SK-N-SH (cell line): ENCODE measurements at regions not wholly inside any gene's neighbourhood (a gene's known extent, or its start where the extent isn't known, plus 50 kb on each side); places are given as distances from the start of the nearest gene placed in this dataset.

Source experiments
- CTCF ChIA-PET: fragments of 300-600, 350-600 bp; formaldehyde crosslinking; extraction: SDS; loops from one replicate; lab custom pipeline; 2021; lab: Yijun Ruan, JAX
- POLR2A ChIA-PET: fragments of 350-600 bp; sonication (Branson Sonifier 250); formaldehyde crosslinking; extraction: SDS; loops from one replicate; lab custom pipeline; 2020; ENCODE audit warnings: antibody characterized with exemption, inconsistent platforms; lab: Yijun Ruan, JAX
- DNase-seq: peaks from one replicate; pipeline ENCODE4 v3.0.0; 2012
- H2AFZ ChIP-seq: fragments of 200-600 bp; sonication (generic); 2 replicates; pipeline ENCODE4 v1.8.1; 2016; ENCODE audit warnings: antibody characterized with exemption, mild to moderate bottlenecking, low read depth
- H3F3A ChIP-seq: fragments of 200-600 bp; sonication (generic); replicated peaks from 2 replicates; pipeline ENCODE3; 2016; ENCODE audit warnings: antibody characterized with exemption, mild to moderate bottlenecking; ENCODE audit not compliant: insufficient read depth
- H3K27ac ChIP-seq, 2 experiments: fragments of 200-500 bp in 1 of 2; fragments of 200-600 bp in 1 of 2; sonication (Bioruptor generic) in 1 of 2; sonication (generic), shearing (Covaris generic) in 1 of 2; 2 replicates each; pipeline versions ENCODE4 v1.5.1 to v1.6.1; 2014 to 2016; ENCODE audit warnings: low read depth in 2 of 2, inconsistent platforms in 1 of 2, low read length in 1 of 2, mild to moderate bottlenecking in 1 of 2, mixed read lengths in 1 of 2
- H3K27me3 ChIP-seq: fragments of 200-600 bp; sonication (generic), shearing (Covaris generic); 2 replicates; pipeline ENCODE4 v1.6.1; 2016; ENCODE audit warnings: mixed run types; ENCODE audit not compliant: insufficient read depth
- H3K36me3 ChIP-seq, 2 experiments: fragments of 200-500 bp in 1 of 2; fragments of 200-600 bp in 1 of 2; sonication (Bioruptor generic) in 1 of 2; sonication (generic) in 1 of 2; replicated peaks in 1 of 2; 2 replicates each; pipeline versions ENCODE3 to v1.5.1; 2014 to 2016; ENCODE audit warnings: low read length in 1 of 2, mild to moderate bottlenecking in 1 of 2; ENCODE audit not compliant: insufficient read depth in 2 of 2, control insufficient read depth in 1 of 2
- H3K4me1 ChIP-seq, 2 experiments: fragments of 200-500 bp in 1 of 2; fragments of 200-600 bp in 1 of 2; sonication (Bioruptor generic) in 1 of 2; sonication (generic), shearing (Covaris generic) in 1 of 2; 2 replicates each; pipeline versions ENCODE4 v1.5.1 to v1.6.1; 2014 to 2016; ENCODE audit warnings: low read depth in 1 of 2, low read length in 1 of 2, mixed run types in 1 of 2; ENCODE audit not compliant: insufficient read depth in 2 of 2, control insufficient read depth in 1 of 2
- H3K4me2 ChIP-seq: fragments of 200-600 bp; sonication (generic), shearing (Covaris generic); 2 replicates; pipeline ENCODE4 v1.6.1; 2017; ENCODE audit warnings: mixed run types
- H3K4me3 ChIP-seq, 2 experiments: fragments of 200-500 bp in 1 of 2; fragments of 200-600 bp in 1 of 2; sonication (Bioruptor generic) in 1 of 2; sonication (generic), shearing (Covaris generic) in 1 of 2; 2 replicates each; pipeline versions ENCODE4 v1.5.1 to v1.8.1; 2014 to 2016; ENCODE audit warnings: low read depth in 2 of 2, inconsistent platforms in 1 of 2, low read length in 1 of 2, mild to moderate bottlenecking in 1 of 2, mixed read lengths in 1 of 2, moderate library complexity in 1 of 2
- H3K79me2 ChIP-seq: fragments of 200-600 bp; sonication (generic); 2 replicates; pipeline ENCODE4 v1.8.1; 2017; ENCODE audit warnings: mild to moderate bottlenecking; ENCODE audit not compliant: insufficient read depth
- H3K9ac ChIP-seq: fragments of 200-600 bp; sonication (generic); 2 replicates; pipeline ENCODE4 v1.6.1; 2017; ENCODE audit warnings: mixed run types
- H3K9me2 ChIP-seq: fragments of 200-600 bp; sonication (generic); 2 replicates; pipeline ENCODE4 v1.6.1; 2017; ENCODE audit warnings: mixed run types
- H3K9me3 ChIP-seq: fragments of 200-600 bp; sonication (generic); 2 replicates; pipeline ENCODE4 v1.6.1; 2017; ENCODE audit warnings: mixed run types, mild to moderate bottlenecking, moderate library complexity
- H4K20me1 ChIP-seq: fragments of 200-600 bp; sonication (generic); 2 replicates; pipeline ENCODE4 v1.6.1; 2017; ENCODE audit warnings: mild to moderate bottlenecking, mixed run types; ENCODE audit not compliant: insufficient read depth
- ELF1 ChIP-seq: IDR thresholded peaks from 2 replicates; pipeline ENCODE4 v1.4.0; 2012
- FOXJ3 ChIP-seq: sonication (generic); formaldehyde crosslinking; IDR thresholded peaks from 2 replicates; pipeline ENCODE4 v1.5.1; 2020; ENCODE audit warnings: mild to moderate bottlenecking, missing genetic modification reagents
- FOXM1 ChIP-seq: IDR thresholded peaks from 2 replicates; pipeline ENCODE4 v1.4.0; 2012; ENCODE audit warnings: low read depth, mild to moderate bottlenecking
- GATA2 ChIP-seq: sonication (generic); formaldehyde crosslinking; IDR thresholded peaks from 2 replicates; pipeline ENCODE4 v1.5.0; 2020; ENCODE audit warnings: mild to moderate bottlenecking, missing genetic modification reagents
- RAD21 ChIP-seq: IDR thresholded peaks from 2 replicates; pipeline ENCODE4 v1.6.1; 2012; ENCODE audit warnings: mild to moderate bottlenecking, low read length
- REST ChIP-seq: IDR thresholded peaks from 2 replicates; pipeline ENCODE4 v1.6.1; 2012; ENCODE audit warnings: mild to moderate bottlenecking, low read depth, low read length, moderate library complexity
- RXRA ChIP-seq: IDR thresholded peaks from 2 replicates; pipeline ENCODE4 v1.4.0; 2012; ENCODE audit warnings: low read depth, mild to moderate bottlenecking, borderline replicate concordance
- SMC3 ChIP-seq: IDR thresholded peaks from 2 replicates; pipeline ENCODE4 v1.6.1; 2012; ENCODE audit warnings: low read depth, low read length, improper control_type of control experiment
- TF ChIP-seq, protein P1 (sequence below): fragments of 150-350 bp; IDR thresholded peaks from 2 replicates; pipeline ENCODE4 v1.6.1; 2017; ENCODE audit warnings: antibody characterized with exemption, low read length, low read depth, borderline replicate concordance
- TF ChIP-seq, protein P2 (sequence below): fragments of 200-600 bp; sonication (generic); IDR thresholded peaks from 2 replicates; pipeline ENCODE4 v1.6.1; 2017; ENCODE audit warnings: antibody characterized with exemption, mild to moderate bottlenecking, moderate library complexity
- TF ChIP-seq, protein P3 (sequence below): fragments of 150-350 bp; IDR thresholded peaks from 2 replicates; pipeline ENCODE4 v1.6.1; 2016; ENCODE audit warnings: mild to moderate bottlenecking, low read depth, low read length

DNA sequence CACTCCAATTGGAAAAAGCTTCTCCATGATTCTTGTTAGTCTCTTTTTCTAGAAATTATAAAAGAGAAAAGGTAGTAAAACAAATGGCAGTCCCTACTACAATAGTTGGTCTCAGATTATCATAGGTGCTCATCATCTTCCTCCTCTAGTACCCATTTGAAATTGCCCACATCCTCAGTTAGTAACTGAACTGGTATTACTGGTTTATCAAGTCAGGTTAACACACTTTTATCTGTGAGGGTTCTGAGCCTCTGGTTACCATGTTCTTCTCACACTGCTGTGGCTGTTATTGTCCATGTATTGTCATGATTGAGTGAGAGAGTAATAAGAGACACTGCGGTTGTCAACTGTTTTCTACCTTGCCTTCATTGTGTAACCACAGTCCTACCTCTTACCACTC is 901.7 kb downstream of the TLE1 start (continued):
- no peak for TF ChIP-seq REST
- TF ChIP-seq, protein P1, sequence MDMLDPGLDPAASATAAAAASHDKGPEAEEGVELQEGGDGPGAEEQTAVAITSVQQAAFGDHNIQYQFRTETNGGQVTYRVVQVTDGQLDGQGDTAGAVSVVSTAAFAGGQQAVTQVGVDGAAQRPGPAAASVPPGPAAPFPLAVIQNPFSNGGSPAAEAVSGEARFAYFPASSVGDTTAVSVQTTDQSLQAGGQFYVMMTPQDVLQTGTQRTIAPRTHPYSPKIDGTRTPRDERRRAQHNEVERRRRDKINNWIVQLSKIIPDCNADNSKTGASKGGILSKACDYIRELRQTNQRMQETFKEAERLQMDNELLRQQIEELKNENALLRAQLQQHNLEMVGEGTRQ, result no peak
- TF ChIP-seq RAD21, result no peak
- no peak for TF ChIP-seq ELF1
- no peak for TF ChIP-seq FOXM1
- TF ChIP-seq, protein P2, sequence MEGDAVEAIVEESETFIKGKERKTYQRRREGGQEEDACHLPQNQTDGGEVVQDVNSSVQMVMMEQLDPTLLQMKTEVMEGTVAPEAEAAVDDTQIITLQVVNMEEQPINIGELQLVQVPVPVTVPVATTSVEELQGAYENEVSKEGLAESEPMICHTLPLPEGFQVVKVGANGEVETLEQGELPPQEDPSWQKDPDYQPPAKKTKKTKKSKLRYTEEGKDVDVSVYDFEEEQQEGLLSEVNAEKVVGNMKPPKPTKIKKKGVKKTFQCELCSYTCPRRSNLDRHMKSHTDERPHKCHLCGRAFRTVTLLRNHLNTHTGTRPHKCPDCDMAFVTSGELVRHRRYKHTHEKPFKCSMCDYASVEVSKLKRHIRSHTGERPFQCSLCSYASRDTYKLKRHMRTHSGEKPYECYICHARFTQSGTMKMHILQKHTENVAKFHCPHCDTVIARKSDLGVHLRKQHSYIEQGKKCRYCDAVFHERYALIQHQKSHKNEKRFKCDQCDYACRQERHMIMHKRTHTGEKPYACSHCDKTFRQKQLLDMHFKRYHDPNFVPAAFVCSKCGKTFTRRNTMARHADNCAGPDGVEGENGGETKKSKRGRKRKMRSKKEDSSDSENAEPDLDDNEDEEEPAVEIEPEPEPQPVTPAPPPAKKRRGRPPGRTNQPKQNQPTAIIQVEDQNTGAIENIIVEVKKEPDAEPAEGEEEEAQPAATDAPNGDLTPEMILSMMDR, result no peak
- TF ChIP-seq, all 33 proteins: peak for 0

DNA sequence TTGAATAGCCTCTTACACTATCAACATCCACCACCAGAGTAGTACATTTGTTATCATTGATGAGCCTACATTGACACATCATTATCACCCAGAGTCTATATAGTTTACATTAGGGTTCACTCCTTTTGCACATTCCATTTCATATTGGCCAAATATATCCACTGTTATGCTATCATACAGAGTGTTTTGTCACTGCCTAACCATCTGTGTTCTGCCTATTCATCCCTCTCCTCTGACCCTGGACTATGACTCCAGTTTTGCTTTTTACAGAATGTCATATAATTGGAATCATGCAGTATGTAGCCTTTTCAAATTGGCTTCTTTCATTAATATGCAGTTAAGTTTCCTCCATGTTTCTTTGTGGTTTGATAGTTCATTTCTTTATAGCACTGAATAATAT is 904.7 kb downstream of the TLE1 start:
- H3K9me2 ChIP-seq, result no peaks in the 10 kb centered on the region
- H4K20me1 ChIP-seq, result no peaks in the 10 kb centered on the region
- no peaks in the 10 kb centered on the region for H3F3A ChIP-seq
- ChIA-PET CTCF (no interaction called here), POLR2A (no interaction called here)
- H3K27ac ChIP-seq, result no peak overlapping the region
- H3K36me3 ChIP-seq, result no peaks in the 10 kb centered on the region
- no peak for TF ChIP-seq SMC3
- no peak for TF ChIP-seq FOXJ3
- TF ChIP-seq, protein P3, sequence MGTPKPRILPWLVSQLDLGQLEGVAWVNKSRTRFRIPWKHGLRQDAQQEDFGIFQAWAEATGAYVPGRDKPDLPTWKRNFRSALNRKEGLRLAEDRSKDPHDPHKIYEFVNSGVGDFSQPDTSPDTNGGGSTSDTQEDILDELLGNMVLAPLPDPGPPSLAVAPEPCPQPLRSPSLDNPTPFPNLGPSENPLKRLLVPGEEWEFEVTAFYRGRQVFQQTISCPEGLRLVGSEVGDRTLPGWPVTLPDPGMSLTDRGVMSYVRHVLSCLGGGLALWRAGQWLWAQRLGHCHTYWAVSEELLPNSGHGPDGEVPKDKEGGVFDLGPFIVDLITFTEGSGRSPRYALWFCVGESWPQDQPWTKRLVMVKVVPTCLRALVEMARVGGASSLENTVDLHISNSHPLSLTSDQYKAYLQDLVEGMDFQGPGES, result no peak
- no peak for TF ChIP-seq REST
- TF ChIP-seq GATA2 (CRISPR knock-in tag), result no peak
- TF ChIP-seq RAD21, result no peak
- TF ChIP-seq RXRA, result no peak
- H3K9me3 ChIP-seq, result no peaks in the 10 kb centered on the region
- H3K4me2 ChIP-seq, result no peak overlapping the region
- H2AFZ ChIP-seq, result no peak overlapping the region
- H3K27me3 ChIP-seq, result no peaks in the 10 kb centered on the region
- no peak overlapping the region for H3K9ac ChIP-seq
- H3K4me1 ChIP-seq, result no peaks in the 10 kb centered on the region
- no peak overlapping the region for H3K4me3 ChIP-seq
- no peak for DNase-seq
- H3K79me2 ChIP-seq, result no peaks in the 10 kb centered on the region
